K562 (cell line): ENCODE measurements at regions not wholly inside any gene's neighbourhood (a gene's known extent, or its start where the extent isn't known, plus 50 kb on each side); places are given as distances from the start of the nearest gene placed in this dataset.

ENCODE experiments used
- ATAC-seq: fragments of 200-7000 bp; cut with Tn5 transposase; 3 replicates; pipeline ENCODE4 v1.9.1; 2020; ENCODE audit warnings: moderate library complexity
- BruUV-seq: library from RNA; stranded (reverse); fragments of 400-500 nt; replicated peaks from 2 replicates; lab custom pipeline; 2021; lab: Mats Ljungman, UMichigan
- CTCF ChIA-PET: fragments of 300-600 bp; formaldehyde crosslinking; extraction: SDS; loops from one replicate; lab custom pipeline; 2021; ENCODE audit warnings: low intra/inter-chr PET ratio; lab: Yijun Ruan, JAX
- POLR2A ChIA-PET: fragments of 300-600, 350-650 bp; sonication (Branson Sonifier 250); formaldehyde crosslinking; extraction: SDS; loops from one replicate; lab custom pipeline; 2021; ENCODE audit warnings: antibody characterized with exemption, inconsistent platforms; lab: Yijun Ruan, JAX
- DNase-seq, 4 experiments: peaks; one replicate each; pipeline versions ENCODE4 v3.0.0 to v3.0.0-alpha.2; 2011 to 2018; ENCODE audit warnings: low spot score in 3 of 4, mixed read lengths in 3 of 4; ENCODE audit errors: extremely low read depth in 1 of 4
- FAIRE-seq: peaks from 2 replicates; lab custom pipeline; 2011; peaks lifted over from hg19 to GRCh38; lab: Jason Lieb, UNC
- H2AFZ ChIP-seq: 2 replicates; pipeline ENCODE4 v1.6.0; 2011; ENCODE audit warnings: low read depth, low read length, control low read depth, inconsistent platforms
- H3K27ac ChIP-seq: fragments of 200-600 bp; 3 replicates; pipeline ENCODE4 v1.8.0; 2011; ENCODE audit warnings: low read depth, mild to moderate bottlenecking, control low read depth, inconsistent platforms, low read length, moderate library complexity, mixed read lengths; ENCODE audit errors: extremely low read depth
- H3K27me3 ChIP-seq, 2 experiments: fragments of 300-600 bp in 1 of 2; 2 replicates in 1 of 2; 3 replicates in 1 of 2; pipeline versions ENCODE4 v1.6.0 to v1.8.0; 2011; ENCODE audit warnings: inconsistent platforms in 2 of 2, low read length in 2 of 2, mild to moderate bottlenecking in 1 of 2, mixed read lengths in 1 of 2, moderate library complexity in 1 of 2; ENCODE audit not compliant: control insufficient read depth in 2 of 2, insufficient read depth in 2 of 2
- H3K36me3 ChIP-seq: fragments of 300-600 bp; 3 replicates; pipeline ENCODE4 v1.8.0; 2011; ENCODE audit warnings: mild to moderate bottlenecking, low read length, inconsistent platforms; ENCODE audit not compliant: control insufficient read depth, insufficient read depth
- H3K4me1 ChIP-seq, 2 experiments: fragments of 200-600 bp in 1 of 2; replicated peaks in 1 of 2; 2 replicates in 1 of 2; 3 replicates in 1 of 2; pipeline versions ENCODE4 v1.5.1 to v1.8.0; 2011; ENCODE audit warnings: inconsistent platforms in 2 of 2, low read length in 2 of 2, mild to moderate bottlenecking in 1 of 2, mixed read lengths in 1 of 2, moderate library complexity in 1 of 2; ENCODE audit not compliant: control insufficient read depth in 2 of 2, insufficient read depth in 2 of 2
- H3K4me2 ChIP-seq: 2 replicates; pipeline ENCODE4 v1.6.1; 2011; ENCODE audit warnings: low read length, control low read depth, inconsistent platforms, mixed read lengths; ENCODE audit not compliant: insufficient read depth
- H3K4me3 ChIP-seq: fragments of 200-600 bp; sonication (generic), shearing (Covaris generic); 2 replicates; pipeline ENCODE4 v1.5.1; 2016; ENCODE audit warnings: control low read depth, inconsistent platforms
- H3K79me2 ChIP-seq: fragments of 200-600 bp; 3 replicates; pipeline ENCODE4 v1.8.0; 2011; ENCODE audit warnings: low read length, inconsistent platforms; ENCODE audit not compliant: control insufficient read depth, insufficient read depth
- H3K9ac ChIP-seq, 2 experiments: 2 replicates each; pipeline versions ENCODE4 v1.6.0 to v1.6.1; 2011; ENCODE audit warnings: low read depth in 2 of 2, low read length in 2 of 2, control low read depth in 1 of 2, inconsistent platforms in 1 of 2, mild to moderate bottlenecking in 1 of 2, mixed read lengths in 1 of 2; ENCODE audit not compliant: insufficient read depth in 1 of 2
- H3K9me1 ChIP-seq: one replicate; pipeline ENCODE4 v1.6.0; 2011; ENCODE audit warnings: inconsistent platforms, mild to moderate bottlenecking, low read length, moderate library complexity; ENCODE audit not compliant: control insufficient read depth, insufficient read depth
- H3K9me3 ChIP-seq: replicated peaks from 2 replicates; pipeline ENCODE4 v1.5.1; 2011; ENCODE audit warnings: low read depth, low read length, inconsistent platforms; ENCODE audit not compliant: control insufficient read depth, insufficient read depth
- H4K20me1 ChIP-seq: replicated peaks from 2 replicates; pipeline ENCODE4 v1.6.1; 2011; ENCODE audit warnings: low read length, inconsistent platforms, mixed read lengths; ENCODE audit not compliant: control insufficient read depth, insufficient read depth
- BRF1 ChIP-seq: IDR thresholded peaks from 3 replicates; pipeline ENCODE4 v1.6.1; 2011; ENCODE audit warnings: borderline replicate concordance, mild to moderate bottlenecking; ENCODE audit not compliant: insufficient read length; ENCODE audit errors: extremely low read depth
- EWSR1 ChIP-seq: fragments of 450-650 bp; IDR thresholded peaks from 2 replicates; pipeline ENCODE4 v1.6.1; 2018; ENCODE audit warnings: borderline replicate concordance, mild to moderate bottlenecking, low read depth, moderate library complexity; ENCODE audit not compliant: partially characterized antibody
- GABPA ChIP-seq: fragments of 200-800 bp; sonication (Bioruptor generic); conservative IDR thresholded peaks from 2 replicates; pipeline ENCODE4 v1.6.1; 2016; ENCODE audit warnings: low read depth, missing genetic modification characterization, missing compliant biosample characterization
- GATA2 ChIP-seq: sonication (generic); formaldehyde crosslinking; IDR thresholded peaks from 2 replicates; pipeline ENCODE4 v1.4.0; 2020; ENCODE audit warnings: mild to moderate bottlenecking, missing genetic modification reagents
- HNRNPK ChIP-seq: fragments of 200-400 bp; formaldehyde crosslinking; IDR thresholded peaks from one replicate; pipeline ENCODE4 v1.6.1; 2018; ENCODE audit warnings: mild to moderate bottlenecking, low read depth, low read length; ENCODE audit not compliant: poor library complexity, severe bottlenecking
- ILK ChIP-seq: fragments of 450-650 bp; IDR thresholded peaks from 2 replicates; pipeline ENCODE4 v1.6.1; 2016; ENCODE audit warnings: missing genetic modification characterization, low read depth, mild to moderate bottlenecking, missing compliant biosample characterization, moderate library complexity, borderline replicate concordance
- L3MBTL2 ChIP-seq: fragments of 450-650 bp; IDR thresholded peaks from 2 replicates; pipeline ENCODE4 v1.6.1; 2016; ENCODE audit warnings: mild to moderate bottlenecking, moderate library complexity
- MCM2 ChIP-seq: fragments of 450-650 bp; IDR thresholded peaks from 2 replicates; pipeline ENCODE4 v1.6.1; 2017; ENCODE audit warnings: low read depth, mild to moderate bottlenecking
- MEF2D ChIP-seq: conservative IDR thresholded peaks from 2 replicates; pipeline ENCODE4 v1.6.1; 2016; ENCODE audit warnings: low read depth, missing genetic modification characterization, missing compliant biosample characterization
- MYNN ChIP-seq, 2 experiments: sonication (generic); formaldehyde crosslinking in 1 of 2; IDR thresholded peaks; 2 replicates each; pipeline versions ENCODE4 v1.5.0 to v1.6.1; 2016 to 2020; ENCODE audit warnings: antibody characterized with exemption in 1 of 2, missing genetic modification reagents in 1 of 2
- PRMT5 ChIP-seq: sonication (generic); formaldehyde crosslinking; IDR thresholded peaks from 2 replicates; pipeline ENCODE4 v1.5.0; 2020; ENCODE audit warnings: missing genetic modification reagents
- RB1 ChIP-seq: fragments of 450-650 bp; IDR thresholded peaks from 2 replicates; pipeline ENCODE4 v1.6.1; 2017; ENCODE audit warnings: low read depth, mild to moderate bottlenecking
- RNF2 ChIP-seq: sonication (generic); IDR thresholded peaks from 2 replicates; pipeline ENCODE4 v1.6.1; 2016
- TCF7 ChIP-seq: sonication (generic); IDR thresholded peaks from 2 replicates; pipeline ENCODE4 v1.6.1; 2016; ENCODE audit warnings: antibody characterized with exemption, borderline replicate concordance
- TSC22D4 ChIP-seq: fragments of 450-650 bp; IDR thresholded peaks from 2 replicates; pipeline ENCODE4 v1.6.1; 2016; ENCODE audit warnings: missing genetic modification characterization, missing biosample characterization, control low read depth
- ZC3H8 ChIP-seq: fragments of 450-650 bp; IDR thresholded peaks from 2 replicates; pipeline ENCODE4 v1.6.1; 2017
- ZNF696 ChIP-seq: fragments of 250-450 bp; sonication (Bioruptor Pico); conservative IDR thresholded peaks from 2 replicates; pipeline ENCODE4 v1.4.0; 2020; ENCODE audit warnings: mild to moderate bottlenecking, moderate library complexity
- ZNF699 ChIP-seq: fragments of 250-450 bp; sonication (Bioruptor Pico); IDR thresholded peaks from 2 replicates; pipeline ENCODE4 v1.8.0; 2021; ENCODE audit warnings: mild to moderate bottlenecking, moderate library complexity; ENCODE audit not compliant: insufficient replicate concordance
- ZNF77 ChIP-seq: fragments of 250-450 bp; sonication (Bioruptor Pico); IDR thresholded peaks from 2 replicates; pipeline ENCODE4 v1.5.0; 2020
- ZNF780A ChIP-seq: fragments of 250-450 bp; sonication (Bioruptor Pico); IDR thresholded peaks from 2 replicates; pipeline ENCODE4 v1.5.0; 2021; ENCODE audit warnings: mild to moderate bottlenecking
- WGBS: fragments of 100-300 bp; shearing (Covaris generic); methylation state at CpG from one replicate; pipeline ENCODE4 v1.1.6; 2016; ENCODE audit warnings: low coverage, mixed read lengths; ENCODE audit not compliant: insufficient coverage; ENCODE audit errors: missing lambda C conversion rate; 5-methylcytosine and 5-hydroxymethylcytosine counted together
- in situ Hi-C: fragments of 300-500 bp; cut with MboI; formaldehyde crosslinking; loops from 4 replicates; pipeline ENCODE4 v1.15.0; 2018; ENCODE audit warnings: inconsistent platforms, mixed read lengths
- intact Hi-C: fragments of 100-400 bp; cut with micrococcal nuclease; formaldehyde crosslinking; loops from 2 replicates; pipeline ENCODE4 v1.14.2; 2022
- TF ChIP-seq, protein P1 (sequence below): fragments of 250-450 bp; sonication (Bioruptor Pico); IDR thresholded peaks from 2 replicates; pipeline ENCODE4 v1.6.1; 2021; ENCODE audit warnings: mild to moderate bottlenecking
- TF ChIP-seq, protein P2 (sequence below): fragments of 450-650 bp; IDR thresholded peaks from one replicate; pipeline ENCODE4 v1.6.1; 2018; ENCODE audit warnings: mild to moderate bottlenecking, moderate library complexity; ENCODE audit not compliant: partially characterized antibody

DNA sequence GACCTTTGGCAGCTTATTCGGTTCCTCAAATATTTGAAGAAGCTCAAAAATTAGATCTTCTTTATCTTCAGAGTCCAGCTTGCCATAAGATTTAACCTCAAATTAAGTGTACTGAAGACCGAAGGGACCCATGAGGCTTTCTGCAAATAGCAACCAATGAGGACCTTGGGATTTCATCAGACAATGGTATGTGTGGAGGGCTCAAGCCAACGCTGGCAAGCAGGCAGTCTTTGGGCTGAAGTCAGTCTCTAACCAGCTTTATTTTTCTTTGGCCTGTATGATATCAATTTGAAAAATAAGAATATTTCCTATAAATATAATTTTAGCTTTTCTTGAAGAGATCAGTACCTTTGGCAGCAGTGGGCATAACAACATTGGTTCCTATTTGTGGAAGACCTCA, 692.7 kb downstream of the MCTP2 start (continued):
- no peak for TF ChIP-seq RNF2
- no peak for TF ChIP-seq L3MBTL2
- TF ChIP-seq RB1 = no peak
- no peak for TF ChIP-seq TSC22D4 (tag)

DNA sequence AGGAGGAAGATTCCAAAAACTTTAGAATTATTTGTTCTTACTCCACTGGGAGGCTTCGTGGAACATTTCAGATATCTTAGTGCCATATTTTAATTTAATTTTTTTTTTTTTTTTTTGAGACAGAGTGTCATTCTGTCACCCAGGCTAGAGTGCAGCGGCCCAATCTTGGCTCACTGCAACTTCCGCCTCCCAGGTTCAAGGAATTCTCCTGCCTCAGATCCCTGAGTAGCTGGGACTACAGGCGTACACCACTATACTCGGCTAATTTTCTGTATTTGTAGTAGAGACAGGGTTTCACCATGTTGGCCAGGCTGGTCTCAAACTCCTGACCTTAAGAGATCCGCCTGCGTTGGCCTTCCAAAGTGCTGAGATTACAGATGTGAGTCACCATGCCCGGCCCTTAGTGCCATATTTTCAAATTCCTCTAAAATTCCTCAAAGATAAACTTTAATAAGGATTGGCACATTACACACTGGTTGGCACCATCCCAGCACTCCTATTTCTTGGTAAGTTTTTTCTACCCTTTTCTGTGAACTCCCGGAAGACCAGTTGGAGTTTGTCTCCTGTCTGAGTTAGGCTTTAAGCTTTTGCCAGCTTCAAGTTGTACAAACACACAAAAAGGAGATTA, 693.7 kb downstream of the MCTP2 start:
- TF ChIP-seq EWSR1 = no peak
- no peak for TF ChIP-seq ILK
- TF ChIP-seq MCM2 = no peak
- no peak for TF ChIP-seq ZC3H8
- TF ChIP-seq, protein P1, sequence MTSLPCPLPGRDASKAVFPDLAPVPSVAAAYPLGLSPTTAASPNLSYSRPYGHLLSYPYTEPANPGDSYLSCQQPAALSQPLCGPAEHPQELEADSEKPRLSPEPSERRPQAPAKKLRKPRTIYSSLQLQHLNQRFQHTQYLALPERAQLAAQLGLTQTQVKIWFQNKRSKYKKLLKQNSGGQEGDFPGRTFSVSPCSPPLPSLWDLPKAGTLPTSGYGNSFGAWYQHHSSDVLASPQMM (CRISPR knock-in tag) = no peak
- TF ChIP-seq PRMT5 (CRISPR knock-in tag) = no peak
- TF ChIP-seq, protein P2, sequence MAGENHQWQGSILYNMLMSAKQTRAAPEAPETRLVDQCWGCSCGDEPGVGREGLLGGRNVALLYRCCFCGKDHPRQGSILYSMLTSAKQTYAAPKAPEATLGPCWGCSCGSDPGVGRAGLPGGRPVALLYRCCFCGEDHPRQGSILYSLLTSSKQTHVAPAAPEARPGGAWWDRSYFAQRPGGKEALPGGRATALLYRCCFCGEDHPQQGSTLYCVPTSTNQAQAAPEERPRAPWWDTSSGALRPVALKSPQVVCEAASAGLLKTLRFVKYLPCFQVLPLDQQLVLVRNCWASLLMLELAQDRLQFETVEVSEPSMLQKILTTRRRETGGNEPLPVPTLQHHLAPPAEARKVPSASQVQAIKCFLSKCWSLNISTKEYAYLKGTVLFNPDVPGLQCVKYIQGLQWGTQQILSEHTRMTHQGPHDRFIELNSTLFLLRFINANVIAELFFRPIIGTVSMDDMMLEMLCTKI = no peak
- no peak for TF ChIP-seq TCF7
- TF ChIP-seq MEF2D (tag) = no peak
- TF ChIP-seq GATA2 = no peak
- no peak for TF ChIP-seq HNRNPK
- TF ChIP-seq ZNF699 (CRISPR knock-in tag) = no peak
- no peak for TF ChIP-seq ZNF780A (CRISPR knock-in tag)
- TF ChIP-seq MYNN (IDR thresholded peaks at IDR 0.05) = no peak
- TF ChIP-seq MYNN (CRISPR knock-in tag; IDR thresholded peaks at IDR 0.05) = no peak
- TF ChIP-seq GABPA (tag) = no peak
- no peak for TF ChIP-seq ZNF696 (CRISPR knock-in tag)
- no peak for TF ChIP-seq BRF1
- TF ChIP-seq ZNF77 (CRISPR knock-in tag) = no peak
- DNase-seq = no peak
- no peak for FAIRE-seq
- ATAC-seq = no peak
- Histone ChIP-seq H3K4me2 (no peak overlapping the region), H3K36me3 (no peaks in the 10 kb centered on the region), H3K4me1 (no peaks in the 10 kb centered on the region), H3K27me3 (no peaks in the 10 kb centered on the region), H4K20me1 (no peaks in the 10 kb centered on the region), H3K9ac (no peak overlapping the region), H3K27ac (no peak overlapping the region), H3K9me1 (no peaks in the 10 kb centered on the region), H3K4me3 (no peak overlapping the region), H3K9me3 (no peaks in the 10 kb centered on the region), H3K79me2 (peaks cover 8% of the 10 kb centered on the region; the same call in 1 of the 3 replicates), H2AFZ (no peak overlapping the region)
- in situ Hi-C loops = no loop called here
- CTCF ChIA-PET = no interaction called here
- 89% methylated on average over 9 of the region's 9 CpGs for WGBS
- BruUV-seq = no TSS peak
- POLR2A ChIA-PET = no interaction called here
- intact Hi-C loops = no loop called here
